ENCODE measurements at regions not wholly inside any gene's neighbourhood (a gene's known extent, or its start where the extent isn't known, plus 50 kb on each side); places are given as distances from the start of the nearest gene placed in this dataset.

DNA sequence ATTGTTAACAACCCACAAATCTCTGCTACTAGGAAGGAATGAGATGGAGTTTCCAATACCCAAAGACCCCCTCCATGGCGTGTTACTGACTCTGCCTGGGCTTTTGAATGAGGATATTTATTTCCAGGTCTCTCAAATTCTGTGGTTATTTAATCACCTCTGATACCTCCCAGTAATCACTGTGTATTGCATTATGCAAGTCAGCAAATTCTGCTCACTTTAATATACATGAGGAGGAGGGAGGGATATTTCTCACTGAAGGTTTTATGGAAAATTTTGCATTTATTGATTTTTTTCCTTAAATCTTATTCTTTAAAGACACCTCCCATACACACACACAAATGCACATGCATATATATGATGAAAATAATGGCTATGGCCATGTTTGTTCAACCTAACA, 962.9 kb downstream of the VRK1 start:
- Histone ChIP-seq H3K36me3 (ENCODE audit: control insufficient read depth in 2 of 2, insufficient read depth in 1 of 2, low read length in 2 of 2) (no peaks in the 10 kb centered on the region), H3K9me3 (ENCODE audit: control insufficient read depth, insufficient read depth, low read depth, low read length) (no peaks in the 10 kb centered on the region), H3K4me3 (ENCODE audit: low read depth, low read length) (no peak overlapping the region), H3K4me1 (ENCODE audit: control insufficient read depth, insufficient read depth, low read length) (no peaks in the 10 kb centered on the region), H3K27ac (ENCODE audit: extremely low read depth, low read depth, low read length) (no peak overlapping the region)
- TF ChIP-seq ZNF707 (tag by site-specific recombination; IDR thresholded peaks at IDR 0.05) (no peak), ZNF302 (tag by site-specific recombination; IDR thresholded peaks at IDR 0.05; ENCODE audit: low read depth) (no peak), ZNF510 (tag by site-specific recombination; IDR thresholded peaks at IDR 0.05; ENCODE audit: insufficient replicate concordance) (no peak)
- TF ChIP-seq, protein P1, sequence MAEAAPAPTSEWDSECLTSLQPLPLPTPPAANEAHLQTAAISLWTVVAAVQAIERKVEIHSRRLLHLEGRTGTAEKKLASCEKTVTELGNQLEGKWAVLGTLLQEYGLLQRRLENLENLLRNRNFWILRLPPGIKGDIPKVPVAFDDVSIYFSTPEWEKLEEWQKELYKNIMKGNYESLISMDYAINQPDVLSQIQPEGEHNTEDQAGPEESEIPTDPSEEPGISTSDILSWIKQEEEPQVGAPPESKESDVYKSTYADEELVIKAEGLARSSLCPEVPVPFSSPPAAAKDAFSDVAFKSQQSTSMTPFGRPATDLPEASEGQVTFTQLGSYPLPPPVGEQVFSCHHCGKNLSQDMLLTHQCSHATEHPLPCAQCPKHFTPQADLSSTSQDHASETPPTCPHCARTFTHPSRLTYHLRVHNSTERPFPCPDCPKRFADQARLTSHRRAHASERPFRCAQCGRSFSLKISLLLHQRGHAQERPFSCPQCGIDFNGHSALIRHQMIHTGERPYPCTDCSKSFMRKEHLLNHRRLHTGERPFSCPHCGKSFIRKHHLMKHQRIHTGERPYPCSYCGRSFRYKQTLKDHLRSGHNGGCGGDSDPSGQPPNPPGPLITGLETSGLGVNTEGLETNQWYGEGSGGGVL (tag by site-specific recombination; IDR thresholded peaks at IDR 0.05) = no peak
- TF ChIP-seq, protein P2, sequence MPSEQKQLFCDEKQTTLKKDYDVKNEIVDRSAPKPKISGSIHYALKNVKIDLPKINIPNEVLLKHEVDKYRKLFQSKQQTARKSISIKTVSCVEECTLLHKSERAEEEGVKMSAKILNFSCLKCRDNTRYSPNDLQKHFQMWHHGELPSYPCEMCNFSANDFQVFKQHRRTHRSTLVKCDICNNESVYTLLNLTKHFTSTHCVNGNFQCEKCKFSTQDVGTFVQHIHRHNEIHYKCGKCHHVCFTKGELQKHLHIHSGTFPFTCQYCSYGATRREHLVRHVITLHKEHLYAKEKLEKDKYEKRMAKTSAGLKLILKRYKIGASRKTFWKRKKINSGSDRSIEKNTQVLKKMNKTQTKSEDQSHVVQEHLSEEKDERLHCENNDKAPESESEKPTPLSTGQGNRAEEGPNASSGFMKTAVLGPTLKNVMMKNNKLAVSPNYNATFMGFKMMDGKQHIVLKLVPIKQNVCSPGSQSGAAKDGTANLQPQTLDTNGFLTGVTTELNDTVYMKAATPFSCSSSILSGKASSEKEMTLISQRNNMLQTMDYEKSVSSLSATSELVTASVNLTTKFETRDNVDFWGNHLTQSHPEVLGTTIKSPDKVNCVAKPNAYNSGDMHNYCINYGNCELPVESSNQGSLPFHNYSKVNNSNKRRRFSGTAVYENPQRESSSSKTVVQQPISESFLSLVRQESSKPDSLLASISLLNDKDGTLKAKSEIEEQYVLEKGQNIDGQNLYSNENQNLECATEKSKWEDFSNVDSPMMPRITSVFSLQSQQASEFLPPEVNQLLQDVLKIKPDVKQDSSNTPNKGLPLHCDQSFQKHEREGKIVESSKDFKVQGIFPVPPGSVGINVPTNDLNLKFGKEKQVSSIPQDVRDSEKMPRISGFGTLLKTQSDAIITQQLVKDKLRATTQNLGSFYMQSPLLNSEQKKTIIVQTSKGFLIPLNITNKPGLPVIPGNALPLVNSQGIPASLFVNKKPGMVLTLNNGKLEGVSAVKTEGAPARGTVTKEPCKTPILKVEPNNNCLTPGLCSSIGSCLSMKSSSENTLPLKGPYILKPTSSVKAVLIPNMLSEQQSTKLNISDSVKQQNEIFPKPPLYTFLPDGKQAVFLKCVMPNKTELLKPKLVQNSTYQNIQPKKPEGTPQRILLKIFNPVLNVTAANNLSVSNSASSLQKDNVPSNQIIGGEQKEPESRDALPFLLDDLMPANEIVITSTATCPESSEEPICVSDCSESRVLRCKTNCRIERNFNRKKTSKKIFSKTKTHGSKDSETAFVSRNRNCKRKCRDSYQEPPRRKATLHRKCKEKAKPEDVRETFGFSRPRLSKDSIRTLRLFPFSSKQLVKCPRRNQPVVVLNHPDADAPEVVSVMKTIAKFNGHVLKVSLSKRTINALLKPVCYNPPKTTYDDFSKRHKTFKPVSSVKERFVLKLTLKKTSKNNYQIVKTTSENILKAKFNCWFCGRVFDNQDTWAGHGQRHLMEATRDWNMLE (tag by site-specific recombination; conservative IDR thresholded peaks at IDR 0.05; ENCODE audit: low read depth) = no peak
- CTCF ChIA-PET = no interaction called here
- POLR2A ChIA-PET = no interaction called here

DNA sequence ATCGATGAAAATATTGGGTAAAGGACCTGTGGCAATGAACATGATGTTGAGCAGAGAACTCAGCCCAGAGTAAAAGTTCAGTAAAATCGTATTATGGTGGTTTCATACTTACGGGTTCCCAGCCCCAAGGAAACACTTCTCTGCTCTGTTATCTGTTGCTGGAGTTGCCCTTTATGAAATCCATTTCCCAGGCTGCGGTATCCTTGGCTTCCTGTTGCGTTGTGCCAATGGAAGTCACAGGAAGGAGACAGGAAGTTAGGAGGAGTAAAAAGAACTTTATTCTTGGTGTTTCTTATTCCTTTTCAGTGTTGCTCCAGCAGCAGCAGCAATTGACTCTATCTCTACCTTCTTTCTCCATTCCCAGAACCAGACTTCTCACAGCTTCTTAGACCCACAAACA, 965.2 kb downstream of the VRK1 start:
- H3K36me3 ChIP-seq (ENCODE audit: control insufficient read depth in 2 of 2, insufficient read depth in 1 of 2, low read length in 2 of 2) = no peaks in the 10 kb centered on the region
- no peaks in the 10 kb centered on the region for H3K9me3 ChIP-seq (ENCODE audit: control insufficient read depth, insufficient read depth, low read depth, low read length)
- H3K4me1 ChIP-seq (ENCODE audit: control insufficient read depth, insufficient read depth, low read length) = no peaks in the 10 kb centered on the region
- no peak overlapping the region for H3K4me3 ChIP-seq (ENCODE audit: low read depth, low read length)
- H3K27ac ChIP-seq (ENCODE audit: extremely low read depth, low read depth, low read length) = no peak overlapping the region
- ChIA-PET CTCF (no interaction called here), POLR2A (no interaction called here)
- TF ChIP-seq, protein P3, sequence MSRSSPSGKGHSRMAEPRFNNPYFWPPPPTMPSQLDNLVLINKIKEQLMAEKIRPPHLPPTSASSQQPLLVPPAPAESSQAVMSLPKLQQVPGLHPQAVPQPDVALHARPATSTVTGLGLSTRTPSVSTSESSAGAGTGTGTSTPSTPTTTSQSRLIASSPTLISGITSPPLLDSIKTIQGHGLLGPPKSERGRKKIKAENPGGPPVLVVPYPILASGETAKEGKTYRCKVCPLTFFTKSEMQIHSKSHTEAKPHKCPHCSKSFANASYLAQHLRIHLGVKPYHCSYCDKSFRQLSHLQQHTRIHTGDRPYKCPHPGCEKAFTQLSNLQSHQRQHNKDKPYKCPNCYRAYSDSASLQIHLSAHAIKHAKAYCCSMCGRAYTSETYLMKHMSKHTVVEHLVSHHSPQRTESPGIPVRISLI (tag by site-specific recombination; IDR thresholded peaks at IDR 0.05) = no peak
- TF ChIP-seq ZNF341 (tag by site-specific recombination; IDR thresholded peaks at IDR 0.05; ENCODE audit: low read depth) = no peak
- no peak for TF ChIP-seq ZNF169 (tag by site-specific recombination; IDR thresholded peaks at IDR 0.05)
- TF ChIP-seq KLF8 (tag by site-specific recombination; IDR thresholded peaks at IDR 0.05) = no peak
- TF ChIP-seq, protein P4, sequence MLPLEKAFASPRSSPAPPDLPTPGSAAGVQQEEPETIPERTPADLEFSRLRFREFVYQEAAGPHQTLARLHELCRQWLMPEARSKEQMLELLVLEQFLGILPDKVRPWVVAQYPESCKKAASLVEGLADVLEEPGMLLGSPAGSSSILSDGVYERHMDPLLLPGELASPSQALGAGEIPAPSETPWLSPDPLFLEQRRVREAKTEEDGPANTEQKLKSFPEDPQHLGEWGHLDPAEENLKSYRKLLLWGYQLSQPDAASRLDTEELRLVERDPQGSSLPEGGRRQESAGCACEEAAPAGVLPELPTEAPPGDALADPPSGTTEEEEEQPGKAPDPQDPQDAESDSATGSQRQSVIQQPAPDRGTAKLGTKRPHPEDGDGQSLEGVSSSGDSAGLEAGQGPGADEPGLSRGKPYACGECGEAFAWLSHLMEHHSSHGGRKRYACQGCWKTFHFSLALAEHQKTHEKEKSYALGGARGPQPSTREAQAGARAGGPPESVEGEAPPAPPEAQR (tag by site-specific recombination; IDR thresholded peaks at IDR 0.05) = no peak
- TF ChIP-seq ZNF658 (tag by site-specific recombination; IDR thresholded peaks at IDR 0.05) = no peak
- TF ChIP-seq KLF7 (tag by site-specific recombination; IDR thresholded peaks at IDR 0.05; ENCODE audit: borderline replicate concordance) = no peak
- no peak for TF ChIP-seq ZNF626 (tag by site-specific recombination; IDR thresholded peaks at IDR 0.05)
- TF ChIP-seq, protein P5, sequence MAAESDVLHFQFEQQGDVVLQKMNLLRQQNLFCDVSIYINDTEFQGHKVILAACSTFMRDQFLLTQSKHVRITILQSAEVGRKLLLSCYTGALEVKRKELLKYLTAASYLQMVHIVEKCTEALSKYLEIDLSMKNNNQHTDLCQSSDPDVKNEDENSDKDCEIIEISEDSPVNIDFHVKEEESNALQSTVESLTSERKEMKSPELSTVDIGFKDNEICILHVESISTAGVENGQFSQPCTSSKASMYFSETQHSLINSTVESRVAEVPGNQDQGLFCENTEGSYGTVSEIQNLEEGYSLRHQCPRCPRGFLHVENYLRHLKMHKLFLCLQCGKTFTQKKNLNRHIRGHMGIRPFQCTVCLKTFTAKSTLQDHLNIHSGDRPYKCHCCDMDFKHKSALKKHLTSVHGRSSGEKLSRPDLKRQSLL (tag by site-specific recombination; IDR thresholded peaks at IDR 0.05) = no peak
- no peak for TF ChIP-seq ZNF394 (tag by site-specific recombination; IDR thresholded peaks at IDR 0.05; ENCODE audit: borderline replicate concordance)
- no peak for TF ChIP-seq ZNF302 (tag by site-specific recombination; IDR thresholded peaks at IDR 0.05; ENCODE audit: low read depth)
- TF ChIP-seq, protein P6, sequence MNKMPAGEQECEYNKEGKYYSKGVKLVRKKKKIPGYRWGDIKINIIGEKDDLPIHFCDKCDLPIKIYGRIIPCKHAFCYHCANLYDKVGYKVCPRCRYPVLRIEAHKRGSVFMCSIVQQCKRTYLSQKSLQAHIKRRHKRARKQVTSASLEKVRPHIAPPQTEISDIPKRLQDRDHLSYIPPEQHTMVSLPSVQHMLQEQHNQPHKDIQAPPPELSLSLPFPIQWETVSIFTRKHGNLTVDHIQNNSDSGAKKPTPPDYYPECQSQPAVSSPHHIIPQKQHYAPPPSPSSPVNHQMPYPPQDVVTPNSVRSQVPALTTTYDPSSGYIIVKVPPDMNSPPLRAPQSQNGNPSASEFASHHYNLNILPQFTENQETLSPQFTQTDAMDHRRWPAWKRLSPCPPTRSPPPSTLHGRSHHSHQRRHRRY (tag by site-specific recombination; IDR thresholded peaks at IDR 0.05) = no peak
- TF ChIP-seq, protein P7, sequence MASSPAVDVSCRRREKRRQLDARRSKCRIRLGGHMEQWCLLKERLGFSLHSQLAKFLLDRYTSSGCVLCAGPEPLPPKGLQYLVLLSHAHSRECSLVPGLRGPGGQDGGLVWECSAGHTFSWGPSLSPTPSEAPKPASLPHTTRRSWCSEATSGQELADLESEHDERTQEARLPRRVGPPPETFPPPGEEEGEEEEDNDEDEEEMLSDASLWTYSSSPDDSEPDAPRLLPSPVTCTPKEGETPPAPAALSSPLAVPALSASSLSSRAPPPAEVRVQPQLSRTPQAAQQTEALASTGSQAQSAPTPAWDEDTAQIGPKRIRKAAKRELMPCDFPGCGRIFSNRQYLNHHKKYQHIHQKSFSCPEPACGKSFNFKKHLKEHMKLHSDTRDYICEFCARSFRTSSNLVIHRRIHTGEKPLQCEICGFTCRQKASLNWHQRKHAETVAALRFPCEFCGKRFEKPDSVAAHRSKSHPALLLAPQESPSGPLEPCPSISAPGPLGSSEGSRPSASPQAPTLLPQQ (tag by site-specific recombination; IDR thresholded peaks at IDR 0.05) = no peak
- no peak for TF ChIP-seq ZNF16 (tag by site-specific recombination; IDR thresholded peaks at IDR 0.05; ENCODE audit: low read depth)
